NCI-H2081 treated with DMSO at 0.1 percent for 48 hours (cell line): ENCODE measurements at regions not wholly inside any gene's neighbourhood (a gene's known extent, or its start where the extent isn't known, plus 50 kb on each side); places are given as distances from the start of the nearest gene placed in this dataset.
"Not testable (repeated sequence)": the region's sequence is repeated elsewhere in the genome, so short reads cannot be mapped to it uniquely, and the experiment has no call there.

Source experiments
- DNase-seq: peaks from one replicate; lab custom pipeline; 2025; lab: John Stamatoyannopoulos, UW

- DNase-seq = no peak
Observed at GRCh38 chr13:72657379-72657778, 70.0 kb downstream of the MZT1 start.

DNA sequence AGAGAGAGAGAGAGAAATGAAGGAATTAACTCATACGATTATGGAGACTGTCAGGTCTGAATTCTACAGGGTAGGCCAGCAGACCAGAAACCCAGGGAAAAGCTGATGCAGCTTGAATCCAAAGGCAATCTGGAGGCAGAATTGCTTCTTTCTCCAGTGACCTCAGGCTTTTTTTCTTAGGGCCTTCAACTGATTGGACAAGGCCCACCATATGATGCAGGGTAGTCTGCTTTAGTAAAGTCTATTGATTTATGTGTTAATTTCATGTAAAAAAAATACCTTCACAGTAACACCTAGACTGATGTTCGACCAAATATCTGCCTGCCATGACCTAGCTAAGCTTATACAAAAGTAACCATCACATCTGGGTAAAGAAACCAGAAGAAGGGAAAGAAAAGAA, 71.1 kb downstream of the MZT1 start:
- no peak for DNase-seq

GRCh38 chr13:72653506-72653905, 73.9 kb downstream of the MZT1 start:
- no peak for DNase-seq

GRCh38 chr13:72652681-72653080, 74.7 kb downstream of the MZT1 start:
- no peak for DNase-seq

DNA sequence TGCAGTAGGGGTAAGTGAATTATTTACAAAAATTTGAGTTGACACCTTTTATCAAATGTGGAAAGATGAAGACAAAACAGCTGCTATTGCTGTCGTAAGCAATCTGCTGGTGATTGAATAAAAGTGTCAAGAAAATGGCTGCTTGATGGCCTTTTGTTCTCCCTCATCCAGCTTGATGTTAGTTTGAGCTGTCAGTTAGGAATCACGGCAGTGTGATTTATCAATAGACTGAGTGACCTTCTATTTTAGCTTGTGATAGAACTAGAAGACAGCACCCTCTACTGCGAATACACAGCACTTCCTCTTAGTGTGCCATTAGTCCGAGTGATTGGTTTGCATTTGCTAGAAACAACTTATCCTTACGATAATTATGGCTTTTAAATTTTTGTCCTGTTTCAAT, 76.3 kb downstream of the MZT1 start:
- no peak for DNase-seq

DNA sequence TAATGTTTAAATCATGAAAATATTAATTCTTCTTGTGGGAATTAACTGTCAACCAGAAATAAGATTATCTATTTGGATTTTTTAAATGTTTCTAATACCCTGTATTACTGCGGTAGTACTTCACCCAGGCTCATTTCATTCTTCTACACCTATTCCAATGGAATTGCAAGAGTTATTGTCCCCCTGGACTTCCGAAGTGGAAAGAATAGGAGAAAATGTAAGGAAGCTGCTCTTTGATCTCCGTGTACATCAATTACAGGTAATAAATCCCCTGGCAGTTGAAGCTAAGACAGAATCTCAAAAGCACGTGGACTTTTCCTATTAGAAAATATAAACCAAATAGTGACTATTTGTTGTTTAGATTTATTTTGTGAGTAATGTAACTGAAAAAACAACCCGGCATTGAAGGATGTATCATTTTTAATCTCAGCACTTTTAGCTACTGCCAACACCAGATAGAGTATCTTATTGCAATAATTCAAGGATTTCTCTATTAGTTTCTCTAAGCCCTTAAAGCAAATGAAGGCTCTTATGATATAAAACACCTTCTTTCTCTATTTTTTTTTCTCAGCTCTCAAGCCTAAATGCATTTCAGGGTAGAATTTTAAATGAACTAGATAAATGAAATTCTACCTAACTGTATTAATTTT, 77.3 kb downstream of the MZT1 start:
- DNase-seq = no peak

- DNase-seq = no peak
Observed at GRCh38 chr13:72648513-72649065, 78.8 kb downstream of the MZT1 start.

DNA sequence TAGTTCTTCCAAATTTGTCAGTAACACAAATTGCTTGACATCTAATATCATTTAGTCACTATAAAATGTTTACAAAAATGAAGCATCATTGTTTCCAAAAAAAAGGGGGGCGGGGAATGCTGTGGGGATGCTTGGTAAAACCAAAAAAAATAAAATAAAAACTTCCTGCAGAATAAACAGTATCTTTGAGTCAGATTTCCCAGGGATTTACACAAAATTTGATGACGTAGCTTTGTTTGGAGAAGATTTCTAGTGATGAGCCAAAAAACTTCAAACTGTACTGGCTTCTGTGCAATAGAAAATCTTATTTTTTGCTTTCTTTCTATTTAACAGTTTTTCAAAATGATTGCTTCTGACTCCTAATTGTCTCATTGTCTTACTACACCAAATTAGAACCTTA, 80.0 kb downstream of the MZT1 start:
- DNase-seq = no peak

GRCh38 chr13:72645521-72645920, 81.9 kb downstream of the MZT1 start:
- DNase-seq = no peak

DNA sequence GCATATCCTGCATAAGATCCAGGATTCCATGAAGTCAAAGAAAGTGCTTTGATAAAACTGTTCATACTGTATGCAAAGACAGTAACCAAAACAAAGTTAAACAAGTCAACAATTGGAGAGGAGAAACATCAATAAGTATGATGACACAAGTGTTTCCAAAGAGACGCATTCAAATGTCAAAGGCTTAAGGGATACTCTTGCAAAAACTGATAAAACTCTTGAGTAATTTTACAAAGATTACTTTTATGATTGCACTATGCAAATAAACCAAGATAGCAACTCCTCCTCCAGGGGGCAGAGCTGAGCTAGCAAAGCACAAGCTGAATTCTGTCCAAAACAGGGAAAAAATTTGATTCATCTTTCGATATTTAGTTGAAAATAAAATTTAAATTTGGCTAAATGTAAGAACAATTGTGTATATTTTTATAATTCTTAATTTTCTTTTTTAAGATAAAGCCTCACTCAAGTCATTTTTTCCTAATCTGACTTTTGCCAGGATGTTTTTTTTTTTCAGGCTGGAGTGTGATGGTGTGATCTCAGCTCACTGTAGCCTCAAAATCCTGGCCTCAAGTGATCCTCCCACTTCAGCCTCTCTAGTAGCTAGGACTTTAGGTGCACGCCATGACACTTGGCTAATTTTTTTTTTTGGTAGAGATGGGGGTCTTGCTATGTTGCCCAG, 84.0 kb downstream of the MZT1 start:
- no peak for DNase-seq

DNA sequence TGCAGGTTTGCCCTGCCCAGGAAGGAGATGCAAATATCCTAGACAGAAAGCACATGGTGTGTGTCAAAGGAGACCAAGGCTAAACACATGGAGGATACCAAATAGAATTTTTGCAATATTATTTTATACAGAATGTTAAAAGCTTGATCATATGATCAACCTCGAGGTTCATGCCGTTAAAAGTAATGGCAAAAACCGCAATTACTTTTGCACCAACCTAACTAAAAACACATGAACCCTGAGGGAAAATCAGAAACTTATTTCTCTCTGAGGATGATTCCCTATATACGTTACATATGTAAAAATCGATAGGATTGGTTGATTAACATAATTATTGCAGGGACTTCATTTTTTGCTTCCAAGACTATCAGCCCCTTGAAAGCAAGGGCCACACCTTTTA, 88.1 kb downstream of the MZT1 start:
- DNase-seq = no peak

DNA sequence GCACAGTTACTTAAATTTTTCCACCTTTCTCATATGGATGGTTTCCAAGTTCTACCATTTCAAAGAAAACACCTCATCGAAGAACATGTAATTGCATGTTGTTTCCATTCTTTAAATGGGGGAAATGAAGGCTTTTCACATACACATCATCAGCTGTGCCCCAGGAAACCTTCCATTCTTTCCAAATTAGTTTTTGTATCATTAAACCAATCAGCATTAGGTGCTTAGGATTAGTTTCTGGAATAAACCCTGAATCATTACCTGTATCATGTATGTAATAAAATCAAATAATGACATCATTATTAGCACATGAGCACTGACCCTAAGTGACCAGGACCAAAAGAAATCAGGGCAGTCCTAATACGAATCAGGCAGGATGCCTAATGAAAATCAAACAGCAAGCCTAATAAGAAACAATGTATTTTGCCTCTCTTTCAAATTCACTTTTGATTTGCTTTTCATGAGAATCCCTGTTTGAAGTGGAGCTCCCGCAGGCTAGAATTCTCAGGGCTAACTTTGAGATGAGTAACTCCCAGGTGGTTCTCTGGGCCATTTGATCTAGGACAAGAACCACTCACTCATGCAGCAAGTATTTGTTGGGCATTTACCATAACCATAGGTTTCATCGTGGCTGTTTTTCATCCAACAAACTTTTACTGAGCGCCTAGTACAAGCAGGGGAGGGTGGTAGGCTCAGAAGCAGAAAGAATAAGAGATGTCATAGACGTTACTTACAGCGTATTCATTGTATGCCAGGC, 89.2 kb downstream of the MZT1 start:
- DNase-seq = no peak

- no peak for DNase-seq
Observed at GRCh38 chr13:72637561-72637960, 89.9 kb downstream of the MZT1 start.

- no peak for DNase-seq
Observed at GRCh38 chr13:72634859-72635258, 92.6 kb downstream of the MZT1 start.

DNA sequence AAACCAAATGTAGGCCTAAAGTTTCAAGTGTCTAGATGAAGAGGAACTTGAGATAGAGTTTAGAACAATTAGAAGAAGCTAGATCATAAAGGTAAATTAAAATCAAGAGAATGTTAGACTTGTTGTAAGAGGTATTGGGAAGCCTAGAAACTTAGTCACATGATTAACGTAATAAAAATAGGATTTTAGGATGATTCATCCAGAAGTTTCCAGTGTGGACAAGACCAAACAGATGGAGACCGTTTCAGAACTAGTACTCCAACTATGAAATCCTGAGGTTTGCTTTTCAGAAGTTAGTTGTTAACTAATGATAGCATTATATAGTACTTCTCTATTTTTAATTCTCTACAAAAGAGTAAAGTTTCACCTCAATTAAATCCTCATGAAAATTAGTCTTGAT, 104.9 kb downstream of the MZT1 start:
- DNase-seq = no peak

GRCh38 chr13:72620874-72621273, 106.6 kb downstream of the MZT1 start:
- no peak for DNase-seq

DNA sequence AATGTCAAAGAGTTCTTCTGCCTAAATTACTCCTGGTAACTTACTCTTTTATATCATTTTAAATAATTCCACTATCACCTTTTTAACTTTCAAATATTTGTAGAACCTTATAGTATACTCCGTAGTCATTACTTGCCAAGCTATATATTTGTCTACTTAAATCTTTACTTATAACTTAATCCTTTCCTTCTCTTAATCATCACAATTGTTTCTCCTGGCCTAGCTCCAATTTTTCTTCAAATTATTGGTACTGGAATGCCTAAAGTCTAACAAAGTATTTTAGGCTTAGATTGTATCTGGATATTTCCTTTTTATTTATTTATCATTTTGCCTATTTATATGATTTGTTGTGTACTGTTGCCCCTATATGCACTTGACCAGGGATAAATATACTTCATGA, 109.5 kb downstream of the MZT1 start:
- DNase-seq = no peak

DNA sequence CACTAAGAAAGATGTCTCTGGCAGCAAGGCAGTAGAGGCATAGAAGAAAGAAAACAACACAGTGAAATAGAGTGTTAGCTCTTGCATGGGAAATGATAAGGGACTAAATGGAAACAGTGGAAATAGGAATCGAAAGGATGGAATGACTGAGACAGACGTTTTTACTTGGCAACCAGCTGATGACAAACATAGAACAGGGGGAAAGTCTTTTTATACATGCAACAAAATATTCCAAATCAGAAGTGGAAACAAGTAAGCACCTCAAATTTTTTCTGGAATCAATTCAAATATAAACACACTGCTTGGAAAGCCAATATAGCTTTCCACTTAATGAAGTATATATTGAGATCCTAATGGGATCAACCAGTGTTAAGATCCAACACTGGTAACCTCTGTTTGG, 110.2 kb downstream of the MZT1 start:
- no peak for DNase-seq

GRCh38 chr13:72610251-72610891, 117.1 kb downstream of the MZT1 start:
- DNase-seq = not testable (repeated sequence)

DNA sequence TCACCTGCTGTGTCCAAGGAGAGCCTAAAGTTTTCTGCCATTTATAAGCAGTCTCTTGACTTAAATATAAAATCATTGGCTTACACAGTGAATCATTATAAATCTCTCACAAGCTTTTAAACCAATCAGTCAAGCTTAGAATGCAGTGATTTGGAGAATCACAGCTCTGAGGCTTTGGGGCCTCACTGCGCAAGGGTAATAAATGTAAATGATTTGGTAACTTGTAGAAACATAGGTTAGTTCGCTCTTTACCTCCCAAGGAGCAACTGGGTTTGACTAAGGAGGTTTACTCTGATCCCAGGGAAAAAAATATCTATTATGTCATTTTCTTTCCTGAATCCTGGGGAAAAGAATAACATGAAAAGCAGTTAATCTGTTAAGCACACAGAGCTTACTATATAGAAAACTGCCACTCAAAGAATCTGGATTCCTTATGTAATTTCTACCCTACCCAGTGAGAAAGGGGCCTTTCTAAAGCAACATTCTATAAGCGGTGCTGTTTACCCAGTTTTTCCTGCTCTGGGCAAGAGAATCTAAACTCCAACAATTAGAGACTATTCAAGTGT, 128.2 kb downstream of the MZT1 start:
- no peak for DNase-seq

DNA sequence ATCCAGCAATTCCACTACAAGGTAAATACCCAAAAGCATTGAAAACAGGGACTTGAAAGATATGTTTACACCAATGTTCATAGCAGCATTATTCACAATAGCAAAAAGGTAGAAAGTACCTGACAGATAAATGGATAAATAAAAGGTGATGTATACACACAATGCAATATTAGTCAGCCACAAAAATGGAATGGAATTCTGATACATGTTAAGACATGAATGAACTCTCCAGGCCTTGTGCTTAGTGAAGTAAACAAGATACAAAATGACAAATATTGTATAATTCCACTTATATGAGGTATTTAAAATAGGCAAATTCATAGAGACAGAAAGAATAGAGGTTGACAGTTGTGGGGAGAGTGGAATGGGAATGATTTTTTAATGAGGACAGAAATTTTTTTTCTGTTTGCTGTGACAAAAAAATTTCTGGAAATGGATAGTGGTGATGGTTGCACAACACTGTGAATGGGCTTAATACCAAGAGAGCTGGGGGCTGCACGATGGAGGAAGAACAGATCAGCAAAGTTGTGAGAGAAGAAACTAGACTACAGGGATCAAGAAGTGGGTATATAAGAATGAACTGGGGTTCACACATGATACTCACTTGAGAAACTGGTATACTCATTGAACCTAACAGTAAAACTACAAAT, 137.2 kb downstream of the MZT1 start:
- no peak for DNase-seq

DNA sequence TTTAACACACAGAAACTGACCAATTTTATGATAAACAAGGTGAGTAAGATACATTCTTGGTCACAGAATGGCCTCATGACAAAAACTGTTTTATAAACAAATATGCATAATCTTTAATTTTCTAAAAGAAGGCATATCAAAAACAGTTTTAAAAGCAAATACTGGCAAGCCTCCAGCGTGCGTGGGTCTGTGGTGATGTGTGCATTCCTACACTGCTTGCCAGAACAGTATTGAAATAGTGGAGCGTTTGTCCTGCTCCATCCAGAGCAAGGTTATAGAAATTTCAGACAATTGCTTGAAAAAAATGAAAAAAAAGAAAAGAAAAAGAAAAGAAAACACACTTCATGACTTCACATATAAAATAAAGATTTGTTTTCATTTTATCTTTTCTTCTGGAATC, 140.9 kb downstream of the MZT1 start:
- no peak for DNase-seq
